Brain pericyte (primary cell): ENCODE measurements at regions not wholly inside any gene's neighbourhood (a gene's known extent, or its start where the extent isn't known, plus 50 kb on each side); places are given as distances from the start of the nearest gene placed in this dataset.

Source experiments
- DNase-seq: peaks from one replicate; pipeline ENCODE4 v3.0.0-alpha.2; 2012; ENCODE audit warnings: low read depth, low spot score

DNA sequence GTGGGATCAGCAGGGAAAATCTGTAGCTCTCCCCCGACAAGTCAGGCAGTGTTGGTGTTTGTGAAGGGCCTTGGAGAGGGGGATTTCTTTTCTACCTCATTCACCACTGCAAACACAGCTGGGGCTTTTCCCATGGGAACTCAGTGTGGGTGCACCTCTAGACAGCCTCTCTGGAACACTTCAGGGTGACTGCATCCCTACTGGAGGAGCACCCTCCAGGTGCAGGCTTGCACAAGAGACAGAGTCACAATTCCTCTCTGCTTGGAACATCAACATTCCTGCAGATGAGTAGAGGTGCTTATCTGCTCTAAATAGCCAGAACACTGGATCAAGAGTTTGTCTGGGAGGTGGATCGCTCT lies 72.7 kb upstream of the AKAP13 start:
- no peak for DNase-seq

DNA sequence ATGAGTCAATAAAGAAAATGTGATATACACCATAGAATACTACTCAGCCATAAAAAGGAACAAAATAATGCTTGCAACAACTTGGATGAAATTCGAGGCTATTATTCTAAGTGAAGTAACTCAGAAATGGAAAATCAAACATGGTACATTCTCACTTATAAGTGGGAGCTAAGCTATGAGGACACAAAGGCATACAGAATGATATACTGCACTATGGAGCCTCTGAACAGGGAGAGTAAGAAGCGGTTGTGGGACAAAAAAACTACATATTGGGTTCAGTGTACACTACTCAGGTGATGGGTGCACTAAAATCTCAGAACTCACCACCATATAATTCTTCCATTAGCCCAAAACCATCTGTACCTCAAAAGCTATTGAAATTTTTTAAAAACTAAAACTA lies 68.8 kb upstream of the AKAP13 start:
- DNase-seq: no peak

DNA sequence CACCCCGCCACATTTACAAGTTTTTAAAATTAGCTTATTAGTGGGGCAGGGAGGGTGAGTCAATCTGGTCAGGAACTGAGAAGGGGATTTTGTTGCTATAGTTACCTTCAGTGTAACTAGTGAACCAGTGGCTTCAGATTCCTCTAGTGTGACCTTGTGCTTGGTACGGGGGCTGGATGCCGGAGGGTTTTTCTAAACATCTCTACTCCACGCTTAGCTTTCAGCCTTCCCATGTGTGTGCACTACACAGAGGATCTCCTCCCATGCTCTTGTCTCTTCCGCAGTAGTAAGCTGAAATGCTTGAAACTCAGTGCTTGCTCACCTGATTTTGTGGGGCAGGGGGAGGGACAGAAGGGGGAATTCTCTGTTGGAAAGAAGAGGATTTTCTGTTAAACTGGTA lies 67.9 kb upstream of the AKAP13 start:
- DNase-seq: peak; percentile 30

DNA sequence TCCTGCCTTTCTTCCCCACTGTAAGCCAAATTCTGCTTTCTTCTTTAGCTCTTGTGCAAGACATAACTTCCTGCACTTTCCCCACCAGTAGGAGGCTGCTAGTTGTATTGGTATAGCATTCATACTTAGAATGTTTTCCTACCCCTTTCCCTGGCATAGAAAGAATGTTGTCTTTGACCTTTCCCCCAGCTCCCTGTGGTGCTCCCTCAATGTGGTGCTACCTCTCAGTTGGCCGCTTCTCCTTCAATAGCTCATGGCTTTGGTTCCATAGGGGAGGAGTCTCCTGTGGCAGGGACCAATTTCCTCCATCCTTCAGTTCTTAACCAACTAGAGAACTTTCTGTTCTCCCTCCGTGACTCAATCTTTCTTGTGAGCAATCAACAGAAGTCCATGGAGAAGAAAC lies 67.5 kb upstream of the AKAP13 start:
- DNase-seq: peak; percentile 82

DNA sequence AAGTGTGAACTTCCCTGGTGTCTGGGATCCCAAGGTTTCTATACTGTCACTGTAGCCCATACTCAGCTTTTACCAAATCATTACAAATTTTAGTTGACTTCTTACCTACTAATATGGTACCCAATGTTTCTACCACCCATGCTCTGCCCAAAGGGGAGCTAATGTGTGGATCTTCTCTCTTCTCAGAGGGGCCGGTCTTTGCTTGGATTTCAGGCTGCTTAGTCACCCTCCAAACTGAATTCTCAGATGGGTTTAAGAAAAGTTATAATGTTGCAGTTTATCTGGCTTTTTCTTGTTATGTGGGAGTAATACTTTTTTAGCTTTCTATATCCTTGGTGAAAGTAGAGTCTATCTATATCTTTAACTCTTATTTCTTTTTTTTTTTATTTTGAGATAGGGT lies 67.1 kb upstream of the AKAP13 start:
- no peak for DNase-seq

DNA sequence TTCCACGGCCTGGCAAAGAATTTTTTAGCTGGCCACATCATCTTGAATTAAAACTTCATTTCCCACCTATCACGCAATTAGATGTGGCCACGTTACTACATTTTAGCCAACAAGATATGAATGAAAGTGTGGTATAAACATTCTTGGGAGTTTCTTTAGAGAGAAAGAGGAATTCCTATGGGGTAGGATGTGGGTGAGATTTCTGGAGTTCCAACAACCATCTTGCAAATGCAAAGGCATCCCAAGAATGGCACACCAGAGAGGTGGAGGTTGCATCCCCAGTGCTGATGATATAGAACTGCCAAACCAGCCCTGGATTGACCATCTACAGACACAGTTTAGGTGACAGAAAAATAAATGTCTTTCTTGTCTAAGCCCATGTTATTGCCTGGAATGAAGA lies 66.3 kb upstream of the AKAP13 start:
- no peak for DNase-seq

DNA sequence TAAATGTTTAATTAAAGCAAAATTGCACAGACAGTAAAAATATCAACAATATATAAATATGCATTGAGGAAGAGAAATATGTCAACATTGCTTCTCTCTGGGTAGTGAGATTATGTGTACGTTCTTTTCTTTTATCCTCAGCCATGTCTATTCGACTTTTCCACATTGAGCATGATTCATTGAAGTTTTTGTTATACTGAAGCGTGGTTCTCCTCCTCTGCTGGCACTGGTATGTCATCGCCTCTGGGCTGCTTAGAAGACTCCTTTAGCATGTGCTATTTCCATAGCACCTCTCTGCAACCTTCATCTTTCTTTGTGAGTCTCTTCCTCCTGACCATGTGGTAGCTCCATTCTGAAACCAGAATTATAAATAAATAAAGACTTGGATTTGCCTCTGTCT lies 65.8 kb upstream of the AKAP13 start:
- DNase-seq: no peak

DNA sequence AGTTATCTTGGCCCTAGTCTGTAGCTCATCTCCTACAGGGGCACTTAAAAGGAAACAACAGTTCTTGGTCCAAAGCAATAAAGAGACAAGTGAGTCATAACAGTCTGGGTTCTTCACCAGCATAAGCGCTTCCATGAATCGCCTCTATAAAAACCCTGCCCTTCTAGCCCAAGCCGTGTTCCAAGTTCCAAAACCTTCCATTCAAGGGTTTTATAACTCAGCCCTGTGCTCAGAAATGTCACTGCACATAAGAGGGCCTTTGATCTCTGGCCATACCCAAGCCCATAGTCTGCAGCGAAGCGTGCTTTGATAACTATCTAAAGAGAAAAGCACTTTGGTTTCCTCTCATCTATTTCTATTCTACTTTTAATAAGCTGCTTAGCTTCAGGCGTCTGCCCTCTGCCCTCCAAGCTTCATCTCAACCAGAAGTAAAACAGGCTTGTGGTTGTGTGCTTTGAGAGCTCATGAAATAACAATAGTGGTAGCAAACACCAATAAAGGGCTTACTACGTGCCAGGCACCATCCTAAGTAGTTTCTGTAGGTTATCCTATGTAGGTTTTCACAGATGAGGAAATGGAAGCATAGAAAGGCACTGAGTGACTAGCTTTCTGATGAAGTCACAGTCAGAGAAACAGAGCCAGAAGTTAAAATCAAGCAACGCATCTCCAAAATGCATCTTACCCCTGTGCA lies 64.0 kb upstream of the AKAP13 start:
- no peak for DNase-seq

DNA sequence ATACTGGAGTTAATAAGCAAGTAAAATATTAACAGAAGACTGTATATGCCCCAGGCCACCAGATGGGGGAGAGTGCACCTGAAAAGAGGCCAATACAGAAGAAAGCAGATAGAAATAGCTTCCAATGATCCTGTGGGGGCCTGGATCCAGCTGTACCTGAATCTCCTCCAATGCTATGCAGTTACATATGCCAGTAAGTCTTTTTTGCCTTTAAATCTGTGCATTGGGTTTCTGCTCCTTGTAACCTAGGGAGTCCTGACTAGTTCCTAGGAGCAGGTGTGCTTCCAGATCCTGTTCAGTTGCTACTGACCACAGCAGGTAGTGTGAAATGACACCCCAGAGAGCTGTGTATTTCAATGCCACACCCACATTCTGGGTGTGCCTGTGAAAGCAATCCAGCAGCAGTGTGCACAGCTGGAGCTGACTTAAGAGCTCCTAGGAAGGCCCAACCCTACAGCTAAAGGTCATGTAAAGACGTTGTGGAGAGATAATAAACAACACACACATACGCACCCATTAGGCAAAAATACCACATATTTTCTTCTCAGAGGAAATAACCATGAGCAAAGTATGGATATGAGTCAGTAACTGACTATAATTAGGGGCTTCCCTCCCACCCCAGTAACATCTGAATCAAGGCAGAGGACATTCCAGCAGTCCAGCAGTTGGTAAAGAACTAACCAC lies 62.2 kb upstream of the AKAP13 start:
- DNase-seq: peak; percentile 55

DNA sequence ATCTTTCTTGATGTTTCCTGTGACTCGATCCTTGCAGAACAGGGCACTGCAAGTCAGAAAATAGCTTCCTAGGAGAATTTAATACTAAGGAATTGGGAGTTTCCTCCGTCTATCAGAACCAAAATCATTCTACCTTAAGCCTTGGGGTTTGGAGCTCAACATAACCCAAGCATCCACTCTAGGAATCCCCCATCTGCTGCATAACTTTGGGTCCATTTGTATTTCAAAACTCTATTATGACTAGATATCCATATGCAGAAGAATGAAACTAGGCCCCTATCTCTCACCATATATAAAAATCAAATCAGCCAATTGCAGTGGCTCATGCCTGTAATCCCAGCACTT lies 61.7 kb upstream of the AKAP13 start:
- no peak for DNase-seq

DNA sequence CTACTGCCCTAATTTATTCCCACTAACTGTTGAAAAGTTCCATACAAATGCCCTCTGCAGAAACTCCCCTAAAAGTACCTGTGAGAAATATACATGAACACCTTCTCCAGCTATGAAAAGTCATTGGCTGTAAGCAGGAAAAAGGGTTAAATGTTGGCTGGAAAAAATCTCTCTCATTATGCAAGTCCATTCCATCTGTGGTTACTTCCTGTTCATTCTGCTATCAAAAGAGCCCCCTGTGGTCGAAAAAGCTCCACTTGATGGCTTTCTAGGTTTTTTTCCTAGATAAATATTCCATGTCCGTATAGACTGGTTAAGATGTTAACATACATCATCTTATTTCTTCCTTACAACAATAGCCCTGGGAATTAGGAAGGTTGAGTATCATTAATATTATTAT lies 56.2 kb upstream of the AKAP13 start:
- DNase-seq: no peak

DNA sequence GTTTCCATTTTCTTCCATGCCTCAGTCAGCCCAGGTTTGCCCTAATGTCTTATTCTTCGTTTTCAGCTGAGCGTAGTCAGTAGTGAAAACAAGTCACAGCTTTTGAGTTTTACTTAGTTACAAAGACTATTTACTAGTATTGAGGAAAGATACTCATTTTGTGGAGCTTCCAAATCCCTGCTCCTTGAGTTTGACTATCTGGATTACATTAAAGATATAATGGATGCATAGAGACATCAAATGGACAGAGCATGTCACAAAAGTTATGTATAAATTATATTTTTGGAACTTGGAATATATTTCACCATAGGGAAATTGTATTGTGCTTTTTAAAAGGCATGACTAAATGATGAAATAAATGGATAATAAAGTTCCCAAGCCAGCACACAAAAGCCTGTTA lies 54.6 kb upstream of the AKAP13 start:
- DNase-seq: no peak

DNA sequence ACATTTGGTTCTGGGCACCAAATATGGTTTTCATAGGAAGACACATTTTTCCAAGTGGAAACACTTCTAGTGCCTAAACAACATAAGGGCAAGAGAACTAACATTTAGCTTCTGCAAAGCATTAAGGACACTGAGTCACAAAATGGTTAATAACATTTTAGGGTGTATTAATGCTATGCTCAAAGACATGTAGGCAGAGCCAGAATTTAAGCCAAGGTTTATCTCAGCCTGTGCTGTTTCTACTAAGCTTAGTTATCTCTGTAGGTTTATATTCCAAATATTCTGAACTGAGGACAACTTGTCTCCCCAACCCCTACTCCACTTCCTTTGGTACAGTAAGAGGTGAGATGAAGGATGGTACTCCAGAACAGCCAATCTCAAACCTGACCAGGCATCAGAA lies 54.1 kb upstream of the AKAP13 start:
- no peak for DNase-seq

DNA sequence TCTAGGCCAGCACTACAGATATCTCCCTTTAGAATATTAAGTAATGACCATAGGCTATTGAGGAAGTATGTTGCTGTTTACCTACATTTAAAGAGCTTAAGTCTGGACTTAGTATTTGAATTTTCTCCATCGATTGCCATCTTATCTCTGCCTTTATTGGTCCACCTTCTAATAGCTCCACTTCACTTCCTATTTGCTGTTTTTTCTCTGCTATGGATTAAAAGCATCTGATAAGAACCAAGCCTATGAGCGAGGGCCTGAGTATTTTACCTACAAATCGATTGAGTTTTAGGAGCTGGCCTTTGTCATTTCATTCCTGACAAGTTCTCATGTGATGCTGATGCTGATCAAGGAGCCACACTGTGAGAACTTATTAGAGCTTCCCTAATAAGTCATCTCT lies 52.6 kb upstream of the AKAP13 start:
- no peak for DNase-seq

DNA sequence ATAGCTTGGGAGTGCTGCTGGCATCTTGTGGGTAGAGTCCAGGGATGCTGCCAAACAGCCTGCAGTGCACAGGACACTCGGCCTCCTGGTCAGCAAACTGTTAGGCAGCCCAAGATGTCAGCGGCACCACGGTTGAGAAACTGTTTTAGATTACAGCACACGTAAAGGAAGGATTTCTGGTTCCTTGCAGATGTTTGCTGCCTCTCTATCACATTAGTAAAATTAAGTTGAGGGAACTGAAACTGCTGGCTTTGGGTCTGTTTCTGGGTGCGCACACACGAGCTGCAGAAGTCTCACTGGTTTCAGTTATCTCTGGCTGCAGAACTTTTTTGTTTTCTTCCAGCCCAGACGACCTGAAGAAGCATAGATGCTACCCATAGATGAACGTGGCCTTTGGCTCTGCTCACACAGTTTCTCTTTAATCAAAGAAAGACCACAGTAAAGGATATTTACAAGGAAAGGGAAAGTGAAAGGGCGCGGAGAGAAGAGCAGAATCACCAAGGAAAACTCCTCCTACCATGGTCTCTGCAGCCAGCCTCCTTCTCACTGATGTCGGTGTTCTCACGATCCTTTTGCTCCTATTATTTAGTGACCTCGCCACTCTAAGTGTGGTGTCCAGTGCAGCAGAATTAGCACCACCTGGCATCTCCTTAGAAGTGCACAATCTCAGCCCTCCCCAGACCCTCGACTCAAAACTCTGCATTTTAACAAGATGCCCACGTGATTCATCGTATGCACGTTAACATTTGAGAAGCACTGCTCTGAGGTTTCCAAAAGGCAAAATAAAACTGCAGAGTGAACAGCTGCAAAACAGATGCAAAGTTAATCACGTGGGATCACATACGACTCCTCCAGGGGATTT lies 50.6 kb upstream of the AKAP13 start:
- DNase-seq: peak; percentile 42
